OCI-LY1 (cell line): ENCODE measurements at regions not wholly inside any gene's neighbourhood (a gene's known extent, or its start where the extent isn't known, plus 50 kb on each side); places are given as distances from the start of the nearest gene placed in this dataset.

Experiments
- H2AFZ ChIP-seq: fragments of 200-600 bp; sonication (generic), shearing (Covaris generic); 2 replicates; pipeline ENCODE4 v1.6.0; 2014; ENCODE audit warnings: antibody characterized with exemption, mild to moderate bottlenecking, low read length
- H3F3A ChIP-seq: fragments of 200-600 bp; sonication (generic), shearing (Covaris generic); 2 replicates; pipeline ENCODE4 v1.6.0; 2014; ENCODE audit warnings: mild to moderate bottlenecking, antibody characterized with exemption, low read length, moderate library complexity; ENCODE audit not compliant: insufficient read depth
- H3K27ac ChIP-seq: fragments of 200-600 bp; sonication (generic); 2 replicates; pipeline ENCODE4 v1.5.1; 2014; ENCODE audit warnings: low read length, mixed run types, mild to moderate bottlenecking, low read depth; ENCODE audit not compliant: poor library complexity, severe bottlenecking
- H3K27me3 ChIP-seq: fragments of 200-600 bp; sonication (generic); 2 replicates; pipeline ENCODE4 v1.6.0; 2014; ENCODE audit warnings: antibody characterized with exemption, mild to moderate bottlenecking, low read length, moderate library complexity; ENCODE audit not compliant: insufficient read depth
- H3K36me3 ChIP-seq: fragments of 200-600 bp; sonication (generic); 2 replicates; pipeline ENCODE4 v1.6.1; 2014; ENCODE audit warnings: mild to moderate bottlenecking, antibody characterized with exemption, low read length, moderate library complexity, mixed read lengths; ENCODE audit not compliant: insufficient read depth
- H3K4me1 ChIP-seq: fragments of 200-600 bp; sonication (generic); 2 replicates; pipeline ENCODE4 v1.5.1; 2014; ENCODE audit warnings: mild to moderate bottlenecking, low read length, moderate library complexity; ENCODE audit not compliant: insufficient read depth, severe bottlenecking
- H3K4me2 ChIP-seq: fragments of 200-600 bp; sonication (generic), shearing (Covaris generic); 2 replicates; pipeline ENCODE4 v1.6.1; 2014; ENCODE audit warnings: low read length
- H3K4me3 ChIP-seq: fragments of 200-600 bp; sonication (generic); 2 replicates; pipeline ENCODE4 v1.5.1; 2014; ENCODE audit warnings: low read length, low read depth, mild to moderate bottlenecking, mixed read lengths; ENCODE audit not compliant: poor library complexity, severe bottlenecking
- H3K79me2 ChIP-seq: fragments of 200-600 bp; shearing (Covaris generic); 2 replicates; pipeline ENCODE4 v1.6.1; 2016; ENCODE audit warnings: mixed run types, low read length, mixed read lengths; ENCODE audit not compliant: insufficient read depth
- H3K9ac ChIP-seq: fragments of 200-600 bp; sonication (generic), shearing (Covaris generic); 2 replicates; pipeline ENCODE4 v1.6.1; 2014; ENCODE audit warnings: mild to moderate bottlenecking, low read length, mixed read lengths
- H3K9me2 ChIP-seq: fragments of 200-600 bp; sonication (generic), shearing (Covaris generic); 2 replicates; pipeline ENCODE4 v1.6.1; 2014; ENCODE audit warnings: low read depth, mild to moderate bottlenecking, low read length, mixed read lengths
- H3K9me3 ChIP-seq: fragments of 200-600 bp; shearing (Covaris generic); 2 replicates; pipeline ENCODE4 v1.6.1; 2014; ENCODE audit warnings: low read length, mixed read lengths
- H4K20me1 ChIP-seq: fragments of 200-600 bp; sonication (generic), shearing (Covaris generic); 2 replicates; pipeline ENCODE4 v1.6.0; 2016; ENCODE audit warnings: mild to moderate bottlenecking, low read length; ENCODE audit not compliant: insufficient read depth
- CTCF ChIP-seq: fragments of 200-600 bp; sonication (generic), shearing (Covaris generic); IDR thresholded peaks from 2 replicates; pipeline ENCODE4 v1.5.1; 2017; ENCODE audit warnings: mild to moderate bottlenecking, antibody characterized with exemption, low read length, moderate library complexity, mixed read lengths
- EZH2 ChIP-seq: fragments of 200-600 bp; sonication (generic), shearing (Covaris generic); IDR thresholded peaks from 2 replicates; pipeline ENCODE4 v1.8.0; 2017; ENCODE audit warnings: borderline replicate concordance, mixed run types, mild to moderate bottlenecking, antibody characterized with exemption, low read length, moderate library complexity, mixed read lengths

- no peak overlapping the region for H3K4me3 ChIP-seq
- H4K20me1 ChIP-seq: no peaks in the 10 kb centered on the region
- H3K9me3 ChIP-seq: no peaks in the 10 kb centered on the region
- no peak overlapping the region for H3K27ac ChIP-seq
- no peaks in the 10 kb centered on the region for H3K36me3 ChIP-seq
- no peak overlapping the region for H3K4me2 ChIP-seq
- no peaks in the 10 kb centered on the region for H3K79me2 ChIP-seq
- TF ChIP-seq EZH2 (no peak), CTCF (no peak)
- no peak overlapping the region for H3K9ac ChIP-seq
- H3K4me1 ChIP-seq: no peaks in the 10 kb centered on the region
- no peaks in the 10 kb centered on the region for H3K27me3 ChIP-seq
- no peak overlapping the region for H2AFZ ChIP-seq
- no peaks in the 10 kb centered on the region for H3K9me2 ChIP-seq
- H3F3A ChIP-seq: no peaks in the 10 kb centered on the region
Observed at GRCh38 chr4:176883681-176884418, 91.1 kb upstream of the VEGFC start.

- no peaks in the 10 kb centered on the region for H3K4me1 ChIP-seq
- H3K36me3 ChIP-seq: no peaks in the 10 kb centered on the region
- no peak overlapping the region for H3K4me2 ChIP-seq
- no peaks in the 10 kb centered on the region for H3K27me3 ChIP-seq
- no peak for TF ChIP-seq CTCF
- TF ChIP-seq EZH2: no peak
- H3K9ac ChIP-seq: no peak overlapping the region
- H3K9me2 ChIP-seq: no peaks in the 10 kb centered on the region
- no peaks in the 10 kb centered on the region for H4K20me1 ChIP-seq
- no peaks in the 10 kb centered on the region for H3K79me2 ChIP-seq
- H3K4me3 ChIP-seq: no peak overlapping the region
- H3F3A ChIP-seq: no peaks in the 10 kb centered on the region
- no peak overlapping the region for H2AFZ ChIP-seq
- no peaks in the 10 kb centered on the region for H3K9me3 ChIP-seq
- H3K27ac ChIP-seq: no peak overlapping the region
Observed at GRCh38 chr4:176885224-176885623, 92.5 kb upstream of the VEGFC start.

- H4K20me1 ChIP-seq: no peaks in the 10 kb centered on the region
- no peak overlapping the region for H3K4me3 ChIP-seq
- no peak for TF ChIP-seq EZH2
- no peak for TF ChIP-seq CTCF
- H3K4me2 ChIP-seq: no peak overlapping the region
- H3K9me2 ChIP-seq: no peaks in the 10 kb centered on the region
- H3K27me3 ChIP-seq: no peaks in the 10 kb centered on the region
- no peaks in the 10 kb centered on the region for H3F3A ChIP-seq
- H3K9ac ChIP-seq: no peak overlapping the region
- no peaks in the 10 kb centered on the region for H3K9me3 ChIP-seq
- no peaks in the 10 kb centered on the region for H3K36me3 ChIP-seq
- no peaks in the 10 kb centered on the region for H3K4me1 ChIP-seq
- no peaks in the 10 kb centered on the region for H3K79me2 ChIP-seq
- H3K27ac ChIP-seq: no peak overlapping the region
- no peak overlapping the region for H2AFZ ChIP-seq
Observed at GRCh38 chr4:176886135-176886534, 93.4 kb upstream of the VEGFC start.
